OCI-LY3 (cell line): ENCODE measurements at regions not wholly inside any gene's neighbourhood (a gene's known extent, or its start where the extent isn't known, plus 50 kb on each side); places are given as distances from the start of the nearest gene placed in this dataset.
A peak's percentile ranks its signal among the peaks of the same experiment; 100 is the strongest.

Experiments
- CTCF ChIP-seq: fragments of 200-600, 300-600 bp; sonication (generic); IDR thresholded peaks from 2 replicates; pipeline ENCODE4 v1.5.1; 2014; ENCODE audit warnings: antibody characterized with exemption, low read length, low read depth
- EZH2phosphoT487 ChIP-seq: fragments of 200-600 bp; shearing (Covaris generic); IDR thresholded peaks from 2 replicates; pipeline ENCODE4 v1.6.1; 2018; ENCODE audit warnings: antibody characterized with exemption, mixed run types, low read depth

- TF ChIP-seq CTCF, result 0 out of 2 replicates have a peak, but pooled peaks have one; percentile 5
- no peak for TF ChIP-seq EZH2phosphoT487
Measured at GRCh38 chr4:23952258-23952657, 62.4 kb upstream of the PPARGC1A start.
